Suprapubic skin (tissue), 4 donors: ENCODE measurements at regions not wholly inside any gene's neighbourhood (a gene's known extent, or its start where the extent isn't known, plus 50 kb on each side); places are given as distances from the start of the nearest gene placed in this dataset.

Experiments used
- POLR2A ChIP-seq, 2 donors: fragments of 450-650 bp; IDR thresholded peaks; one replicate each; pipeline ENCODE4 v1.6.1; 2017; ENCODE audit warnings: antibody characterized with exemption in 2 of 2, mild to moderate bottlenecking in 2 of 2, moderate library complexity in 2 of 2
- POLR2AphosphoS5 ChIP-seq, 3 donors: sonication (generic); formaldehyde crosslinking; IDR thresholded peaks; one replicate each; pipeline ENCODE4 v1.6.1; 2017; ENCODE audit warnings: antibody characterized with exemption in 3 of 3
- TF ChIP-seq, protein P1 (sequence below), 2 donors: fragments of 200-600 bp in 1 of 2; fragments of 450-650 bp in 1 of 2; sonication (generic) in 1 of 2; IDR thresholded peaks; one replicate each; pipeline ENCODE4 v1.5.1; 2016 to 2019; ENCODE audit warnings: antibody characterized with exemption in 2 of 2, mild to moderate bottlenecking in 1 of 2, moderate library complexity in 1 of 2

DNA sequence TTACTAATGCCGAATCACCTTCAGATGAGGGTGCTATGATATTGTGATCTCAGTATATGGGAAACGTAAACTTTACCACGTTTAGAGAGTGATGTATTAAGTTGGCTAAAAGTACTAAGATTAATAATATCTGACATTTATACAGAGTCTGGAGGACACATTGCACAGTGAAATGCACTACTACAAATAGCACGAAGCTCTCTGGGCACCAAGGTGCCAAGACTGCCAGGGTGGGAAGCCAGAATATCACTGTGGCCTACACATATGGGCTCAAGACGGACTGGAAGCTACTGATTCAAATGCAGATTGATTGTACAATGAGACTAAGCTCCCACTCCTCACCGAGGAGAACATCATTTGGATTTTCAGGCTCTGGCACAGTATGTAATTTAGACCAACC, 113.3 kb upstream of the LIPC start:
- TF ChIP-seq, protein P1, sequence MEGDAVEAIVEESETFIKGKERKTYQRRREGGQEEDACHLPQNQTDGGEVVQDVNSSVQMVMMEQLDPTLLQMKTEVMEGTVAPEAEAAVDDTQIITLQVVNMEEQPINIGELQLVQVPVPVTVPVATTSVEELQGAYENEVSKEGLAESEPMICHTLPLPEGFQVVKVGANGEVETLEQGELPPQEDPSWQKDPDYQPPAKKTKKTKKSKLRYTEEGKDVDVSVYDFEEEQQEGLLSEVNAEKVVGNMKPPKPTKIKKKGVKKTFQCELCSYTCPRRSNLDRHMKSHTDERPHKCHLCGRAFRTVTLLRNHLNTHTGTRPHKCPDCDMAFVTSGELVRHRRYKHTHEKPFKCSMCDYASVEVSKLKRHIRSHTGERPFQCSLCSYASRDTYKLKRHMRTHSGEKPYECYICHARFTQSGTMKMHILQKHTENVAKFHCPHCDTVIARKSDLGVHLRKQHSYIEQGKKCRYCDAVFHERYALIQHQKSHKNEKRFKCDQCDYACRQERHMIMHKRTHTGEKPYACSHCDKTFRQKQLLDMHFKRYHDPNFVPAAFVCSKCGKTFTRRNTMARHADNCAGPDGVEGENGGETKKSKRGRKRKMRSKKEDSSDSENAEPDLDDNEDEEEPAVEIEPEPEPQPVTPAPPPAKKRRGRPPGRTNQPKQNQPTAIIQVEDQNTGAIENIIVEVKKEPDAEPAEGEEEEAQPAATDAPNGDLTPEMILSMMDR (IDR thresholded peaks at IDR 0.05) = no peak
- TF ChIP-seq POLR2AphosphoS5 (IDR thresholded peaks at IDR 0.05) = no peak
- TF ChIP-seq POLR2A (IDR thresholded peaks at IDR 0.05) = no peak
